H1 (cell line): ENCODE measurements at regions not wholly inside any gene's neighbourhood (a gene's known extent, or its start where the extent isn't known, plus 50 kb on each side); places are given as distances from the start of the nearest gene placed in this dataset.
A peak's percentile ranks its signal among the peaks of the same experiment; 100 is the strongest.
"Not testable (repeated sequence)": the region's sequence is repeated elsewhere in the genome, so short reads cannot be mapped to it uniquely, and the experiment has no call there.

Experiments used
- CTCF ChIA-PET: fragments of 300-600 bp; sonication (Branson Sonifier 250); formaldehyde crosslinking; loops from one replicate; lab custom pipeline; 2021; ENCODE audit not compliant: partially characterized antibody; lab: Charles Lee
- POLR2A ChIA-PET: fragments of 300-600 bp; sonication (Branson Sonifier 250); formaldehyde crosslinking; loops from one replicate; lab custom pipeline; 2021; ENCODE audit warnings: inconsistent platforms; ENCODE audit not compliant: partially characterized antibody; lab: Charles Lee
- DNase-seq, 2 experiments: peaks; one replicate each; pipeline versions ENCODE4 v3.0.0 to v3.0.0-alpha.2; 2010 to 2022; ENCODE audit warnings: low spot score in 2 of 2, low read depth in 1 of 2, mixed read lengths in 1 of 2
- FAIRE-seq: peaks from 2 replicates; lab custom pipeline; 2011; peaks lifted over from hg19 to GRCh38; lab: Jason Lieb, UNC
- H2AFZ ChIP-seq: 2 replicates; pipeline ENCODE4 v1.8.1; 2012; ENCODE audit warnings: low read length, inconsistent platforms
- H2AK5ac ChIP-seq: 2 replicates; pipeline ENCODE4 v1.6.1; 2013; ENCODE audit warnings: low read depth, low read length
- H2BK120ac ChIP-seq: replicated peaks from 2 replicates; pipeline ENCODE3; 2013; ENCODE audit warnings: low read depth, low read length, inconsistent platforms
- H2BK12ac ChIP-seq: 2 replicates; pipeline ENCODE4 v1.6.1; 2013; ENCODE audit warnings: low read depth, low read length
- H2BK15ac ChIP-seq: 2 replicates; pipeline ENCODE4 v1.6.1; 2013; ENCODE audit warnings: low read length
- H2BK20ac ChIP-seq: 2 replicates; pipeline ENCODE4 v1.6.1; 2013; ENCODE audit warnings: low read length
- H2BK5ac ChIP-seq: 2 replicates; pipeline ENCODE4 v1.6.1; 2013; ENCODE audit warnings: low read depth, low read length
- H3K14ac ChIP-seq: 2 replicates; pipeline ENCODE4 v1.6.1; 2013; ENCODE audit warnings: inconsistent platforms; ENCODE audit not compliant: insufficient read length
- H3K18ac ChIP-seq: 2 replicates; pipeline ENCODE4 v1.6.1; 2013; ENCODE audit warnings: low read length; ENCODE audit errors: extremely low read depth
- H3K23ac ChIP-seq: 2 replicates; pipeline ENCODE4 v1.6.1; 2013; ENCODE audit warnings: inconsistent platforms; ENCODE audit not compliant: insufficient read length
- H3K23me2 ChIP-seq: 2 replicates; pipeline ENCODE4 v1.6.1; 2013; ENCODE audit warnings: low read depth, low read length
- H3K27ac ChIP-seq: 2 replicates; pipeline ENCODE4 v1.6.1; 2011; ENCODE audit warnings: low read depth, low read length, inconsistent platforms
- H3K27me3 ChIP-seq, 4 experiments: replicated peaks in 1 of 4; 1 replicate in 1 of 4; 2 replicates in 3 of 4; pipeline versions ENCODE4 v1.6.1 to v1.8.1; 2011 to 2013; ENCODE audit warnings: low read length in 3 of 4, mild to moderate bottlenecking in 3 of 4, inconsistent platforms in 2 of 4, mixed read lengths in 2 of 4, moderate library complexity in 1 of 4; ENCODE audit not compliant: control insufficient read depth in 3 of 4, insufficient read depth in 3 of 4; ENCODE audit errors: extremely low read depth in 1 of 4
- H3K36me3 ChIP-seq, 4 experiments: 2 replicates each; pipeline versions ENCODE4 v1.6.1 to v1.8.1; 2011 to 2013; ENCODE audit warnings: mild to moderate bottlenecking in 4 of 4, low read length in 3 of 4, moderate library complexity in 2 of 4, control low read depth in 1 of 4, inconsistent platforms in 1 of 4; ENCODE audit not compliant: insufficient read depth in 4 of 4, control insufficient read depth in 2 of 4
- H3K4ac ChIP-seq: replicated peaks from 2 replicates; pipeline ENCODE3; 2013; ENCODE audit warnings: low read length, low read depth, mixed read lengths, inconsistent platforms; ENCODE audit not compliant: insufficient read length
- H3K4me1 ChIP-seq, 4 experiments: replicated peaks in 1 of 4; 1 replicate in 1 of 4; 2 replicates in 3 of 4; pipeline versions ENCODE4 v1.6.1 to v1.8.1; 2011 to 2013; ENCODE audit warnings: low read length in 3 of 4, inconsistent platforms in 2 of 4, mixed read lengths in 1 of 4; ENCODE audit not compliant: insufficient read depth in 4 of 4, control insufficient read depth in 3 of 4
- H3K4me2 ChIP-seq, 2 experiments: 2 replicates each; pipeline versions ENCODE4 v1.6.1 to v1.8.1; 2011 to 2013; ENCODE audit warnings: low read depth in 2 of 2, low read length in 2 of 2, control low read depth in 1 of 2, inconsistent platforms in 1 of 2, mild to moderate bottlenecking in 1 of 2; ENCODE audit not compliant: insufficient read depth in 1 of 2
- H3K4me3 ChIP-seq, 4 experiments: fragments of 200-600, 300-600 bp in 1 of 4; sonication (generic), shearing (Covaris generic), sonication (Bioruptor Twin) in 1 of 4; 2 replicates each; pipeline versions ENCODE4 v1.5.1 to v1.8.1; 2011 to 2016; ENCODE audit warnings: low read length in 4 of 4, low read depth in 3 of 4, control low read depth in 2 of 4, inconsistent platforms in 2 of 4, mild to moderate bottlenecking in 2 of 4, mixed read lengths in 1 of 4, moderate library complexity in 1 of 4; ENCODE audit not compliant: insufficient read depth in 2 of 4; ENCODE audit errors: extremely low read depth in 1 of 4
- H3K56ac ChIP-seq: replicated peaks from 2 replicates; pipeline ENCODE3; 2013; ENCODE audit warnings: low read depth, mild to moderate bottlenecking, mixed read lengths, low read length, inconsistent platforms; ENCODE audit not compliant: insufficient read length
- H3K79me1 ChIP-seq: 2 replicates; pipeline ENCODE4 v1.6.1; 2013; ENCODE audit warnings: low read depth, low read length, control low read depth
- H3K79me2 ChIP-seq, 2 experiments: 2 replicates each; pipeline versions ENCODE4 v1.6.1 to v1.8.1; 2012 to 2013; ENCODE audit warnings: low read length in 2 of 2, mild to moderate bottlenecking in 2 of 2, inconsistent platforms in 1 of 2; ENCODE audit not compliant: insufficient read depth in 2 of 2, control insufficient read depth in 1 of 2
- H3K9ac ChIP-seq, 4 experiments: replicated peaks in 1 of 4; 1 replicate in 1 of 4; 2 replicates in 3 of 4; pipeline versions ENCODE4 v1.6.1 to v1.8.1; 2011 to 2013; ENCODE audit warnings: low read depth in 3 of 4, low read length in 3 of 4, control low read depth in 2 of 4, mild to moderate bottlenecking in 2 of 4, moderate library complexity in 2 of 4, inconsistent platforms in 1 of 4; ENCODE audit errors: extremely low read depth in 1 of 4
- H3K9me3 ChIP-seq, 2 experiments: 2 replicates each; pipeline versions ENCODE4 v1.6.1 to v1.8.1; 2012 to 2013; ENCODE audit warnings: mild to moderate bottlenecking in 2 of 2, moderate library complexity in 2 of 2, control low read depth in 1 of 2, inconsistent platforms in 1 of 2, low read depth in 1 of 2, low read length in 1 of 2, mixed read lengths in 1 of 2; ENCODE audit not compliant: insufficient read depth in 2 of 2
- H4K20me1 ChIP-seq, 2 experiments: replicated peaks in 1 of 2; 2 replicates each; pipeline versions ENCODE3 to v1.8.1; 2011 to 2013; ENCODE audit warnings: inconsistent platforms in 2 of 2, low read length in 2 of 2, mild to moderate bottlenecking in 1 of 2; ENCODE audit not compliant: insufficient read depth in 2 of 2, control insufficient read depth in 1 of 2
- H4K5ac ChIP-seq: 2 replicates; pipeline ENCODE4 v1.6.1; 2013; ENCODE audit warnings: low read length, low read depth, mixed read lengths, inconsistent platforms; ENCODE audit not compliant: insufficient read length
- H4K8ac ChIP-seq: 2 replicates; pipeline ENCODE4 v1.8.0; 2013; ENCODE audit warnings: mild to moderate bottlenecking, moderate library complexity, low read length, inconsistent platforms; ENCODE audit not compliant: insufficient read depth; ENCODE audit errors: extremely low read depth
- H4K91ac ChIP-seq: replicated peaks from 2 replicates; pipeline ENCODE3; 2013; ENCODE audit warnings: low read length, mixed read lengths, inconsistent platforms; ENCODE audit not compliant: insufficient read length
- CREB1 ChIP-seq: IDR thresholded peaks from 2 replicates; pipeline ENCODE4 v1.6.1; 2012; ENCODE audit warnings: inconsistent platforms
- WGBS, 2 experiments: shearing (Covaris generic) in 1 of 2; methylation state at CpG; one replicate each; pipeline versions ENCODE4 v1.1.6 to v1.1.7; 2013 to 2015; ENCODE audit warnings: low lambda C conversion rate in 2 of 2, mixed read lengths in 2 of 2, inconsistent platforms in 1 of 2, low coverage in 1 of 2, missing lambda C conversion rate in 1 of 2; ENCODE audit not compliant: insufficient replicate concordance in 2 of 2, insufficient coverage in 1 of 2, insufficient read length in 1 of 2; ENCODE audit errors: extremely low coverage in 1 of 2, missing lambda C conversion rate in 1 of 2; 5-methylcytosine and 5-hydroxymethylcytosine counted together

- WGBS, 2 experiments = 1% methylated on average over 6 of the region's 6 CpGs; no CpG with 5 or more reads in 1 of the 2 experiments
- POLR2A ChIA-PET, H3K14ac ChIP-seq, H3K23ac ChIP-seq, H2BK120ac ChIP-seq, H4K91ac ChIP-seq, H3K4me2 ChIP-seq, H3K4me1 ChIP-seq, FAIRE-seq, H2BK5ac ChIP-seq, H3K56ac ChIP-seq, H4K5ac ChIP-seq, H3K4ac ChIP-seq, H3K36me3 ChIP-seq, H3K79me2 ChIP-seq, H3K9me3 ChIP-seq, H4K20me1 ChIP-seq, CTCF ChIA-PET, H3K23me2 ChIP-seq, H2BK12ac ChIP-seq, H3K27me3 ChIP-seq, H2AFZ ChIP-seq, H3K79me1 ChIP-seq, H4K8ac ChIP-seq, H2BK15ac ChIP-seq, H2BK20ac ChIP-seq, H3K9ac ChIP-seq, H3K4me3 ChIP-seq, H3K18ac ChIP-seq, H2AK5ac ChIP-seq, H3K27ac ChIP-seq: not testable (repeated sequence)
- peak in 1 of 2 experiments; percentile 5 for DNase-seq
- peak; percentile 73 for TF ChIP-seq CREB1
Observed at GRCh38 chr9:39566782-39567181, 211.3 kb downstream of the SPATA31A1 start.

DNA sequence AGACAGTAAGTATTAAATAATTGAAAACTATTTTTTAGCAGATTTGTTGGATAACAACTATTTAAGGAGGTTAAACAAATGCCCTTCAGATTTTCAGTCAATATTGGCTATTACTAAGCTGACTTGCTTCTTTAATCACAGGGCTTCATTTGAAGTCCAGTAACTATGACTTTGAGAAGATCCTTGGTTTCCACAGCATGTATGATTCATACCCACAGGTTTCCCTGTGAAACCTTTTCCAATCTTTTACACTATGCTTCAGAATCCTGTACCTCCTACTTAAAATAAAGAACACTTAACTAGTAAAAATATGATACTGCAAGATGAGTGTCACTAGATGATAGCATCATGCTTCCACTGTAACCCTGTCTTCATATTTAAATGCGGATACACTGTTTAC lies 211.9 kb downstream of the SPATA31A1 start:
- H2BK5ac ChIP-seq, H4K8ac ChIP-seq, POLR2A ChIA-PET, H3K23ac ChIP-seq, H4K5ac ChIP-seq, H3K4ac ChIP-seq, H3K4me1 ChIP-seq, H2BK15ac ChIP-seq, FAIRE-seq, H3K36me3 ChIP-seq, H2BK12ac ChIP-seq, H3K27me3 ChIP-seq, H3K9ac ChIP-seq, H4K91ac ChIP-seq, H3K4me2 ChIP-seq, H3K79me1 ChIP-seq, H2AFZ ChIP-seq, H3K14ac ChIP-seq, H2AK5ac ChIP-seq, H4K20me1 ChIP-seq, H2BK120ac ChIP-seq, CTCF ChIA-PET, H3K18ac ChIP-seq, H3K27ac ChIP-seq, H3K23me2 ChIP-seq, H3K79me2 ChIP-seq, H3K9me3 ChIP-seq, H3K56ac ChIP-seq, H3K4me3 ChIP-seq, DNase-seq, H2BK20ac ChIP-seq: not testable (repeated sequence)
- WGBS, 2 experiments = 88% methylated on average over 1 of the region's 1 CpG; no CpG with 5 or more reads in 1 of the 2 experiments
